H54 (cell line): ENCODE measurements at regions not wholly inside any gene's neighbourhood (a gene's known extent, or its start where the extent isn't known, plus 50 kb on each side); places are given as distances from the start of the nearest gene placed in this dataset.
"Not testable (repeated sequence)": the region's sequence is repeated elsewhere in the genome, so short reads cannot be mapped to it uniquely, and the experiment has no call there.

Experiments
- DNase-seq: peaks from one replicate; pipeline ENCODE4 v3.0.0; 2011; ENCODE audit warnings: low spot score, mixed read lengths; ENCODE audit not compliant: insufficient read length
- FAIRE-seq: peaks from 3 replicates; lab custom pipeline; 2011; peaks lifted over from hg19 to GRCh38; lab: Jason Lieb, UNC
- POLR2A ChIP-seq: IDR thresholded peaks from 2 replicates; pipeline ENCODE4 v1.6.1; 2011; ENCODE audit warnings: low read depth, mild to moderate bottlenecking, low read length

- DNase-seq (no peak), FAIRE-seq (no peak)
- TF ChIP-seq POLR2A = no peak
These were observed 285.2 kb upstream of the TLE3 start for GRCh38 chr15:70382762-70383458.

GRCh38 chr15:70382009-70382749 is 284.5 kb upstream of the TLE3 start:
- FAIRE-seq = no peak
- DNase-seq = no peak
- no peak for TF ChIP-seq POLR2A

DNA sequence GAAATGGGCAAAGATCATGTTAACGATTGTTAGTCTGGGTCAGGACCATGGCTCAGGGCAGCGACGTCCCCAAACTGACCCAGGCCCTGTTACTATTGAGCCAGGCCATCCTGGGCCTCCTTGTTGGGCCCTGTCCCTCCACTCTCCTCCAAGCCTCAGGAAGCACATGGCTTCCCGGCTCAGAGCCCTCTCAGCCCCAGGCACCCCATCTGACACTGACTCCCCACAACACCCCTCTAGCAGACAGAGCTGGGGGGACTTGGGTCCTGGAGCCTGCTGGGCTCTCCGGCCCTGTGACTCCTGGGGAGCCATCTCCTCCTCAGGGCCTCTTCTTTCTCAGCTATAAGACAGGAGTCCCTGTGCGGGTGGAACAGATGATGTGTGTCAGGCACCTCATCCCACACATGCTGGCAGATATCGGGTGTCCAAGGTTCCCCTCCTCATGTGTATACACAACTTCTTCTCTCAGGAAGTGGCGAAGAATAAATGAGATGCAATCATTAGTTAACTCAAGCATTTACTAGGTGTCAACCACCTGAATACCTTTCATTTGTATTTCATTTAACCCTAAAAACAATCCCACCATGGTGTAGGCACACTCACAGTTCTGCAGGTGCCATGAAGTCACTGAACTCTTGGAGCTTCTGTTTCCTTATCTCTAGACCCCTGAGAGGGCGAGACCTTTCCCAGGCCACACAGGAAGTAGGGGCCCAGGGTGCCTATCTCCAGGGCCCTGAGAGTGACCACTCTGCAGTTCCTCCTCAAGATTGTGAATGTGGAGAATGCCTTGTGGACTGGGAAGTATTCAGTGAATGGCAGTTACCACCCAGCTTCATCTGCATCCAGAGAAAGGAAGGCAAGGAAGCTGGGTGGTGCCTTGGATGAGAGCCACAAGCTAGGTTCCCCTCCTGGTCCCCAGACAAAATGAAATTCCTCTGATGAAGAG is 282.5 kb upstream of the TLE3 start:
- FAIRE-seq (no peak), DNase-seq (no peak)
- TF ChIP-seq POLR2A = no peak

- FAIRE-seq = no peak
- no peak for TF ChIP-seq POLR2A
- no peak for DNase-seq
These were observed 281.4 kb upstream of the TLE3 start for GRCh38 chr15:70379134-70379533.

GRCh38 chr15:70378126-70379031 is 280.7 kb upstream of the TLE3 start:
- no peak for TF ChIP-seq POLR2A
- FAIRE-seq (no peak), DNase-seq (no peak)

DNA sequence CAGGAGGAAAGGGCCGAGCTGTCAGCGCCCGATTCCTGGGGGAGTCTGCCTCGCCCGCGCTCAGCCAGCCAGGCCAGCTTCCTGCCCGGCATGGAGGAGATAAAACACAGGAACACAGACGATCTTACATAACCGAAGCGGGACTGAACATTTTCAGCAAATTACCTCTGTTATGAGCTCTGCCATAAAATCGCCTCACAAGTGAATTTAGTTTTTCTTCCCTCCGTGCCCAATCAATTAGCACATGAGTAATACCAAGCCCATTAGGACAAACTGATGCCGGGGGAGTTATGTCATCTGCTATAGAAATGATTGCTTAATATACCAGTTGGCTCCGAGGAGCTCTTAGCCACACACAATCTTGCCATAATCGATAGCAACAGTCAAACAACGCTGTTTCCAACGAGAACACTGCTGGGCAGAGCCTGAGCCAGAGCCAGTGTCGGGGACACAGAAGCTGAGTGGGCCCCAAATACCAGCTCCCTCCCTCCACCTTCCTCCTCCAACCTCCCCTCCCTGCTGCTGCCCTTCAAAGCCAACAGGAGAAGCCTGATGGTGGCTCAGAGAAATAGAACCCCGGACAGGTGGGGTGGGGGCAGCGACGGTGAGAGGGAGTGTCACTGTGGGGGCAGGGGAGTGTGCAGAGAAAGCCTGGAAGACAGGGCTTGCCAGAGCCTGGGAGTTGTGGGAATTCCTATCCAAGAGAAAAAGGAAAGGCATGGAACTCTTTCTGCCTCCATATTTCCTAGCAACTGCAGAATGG is 279.4 kb upstream of the TLE3 start:
- no peak for TF ChIP-seq POLR2A
- no peak for FAIRE-seq
- no peak for DNase-seq

GRCh38 chr15:70376031-70376928 is 278.6 kb upstream of the TLE3 start:
- DNase-seq (no peak), FAIRE-seq (no peak)
- no peak for TF ChIP-seq POLR2A

DNA sequence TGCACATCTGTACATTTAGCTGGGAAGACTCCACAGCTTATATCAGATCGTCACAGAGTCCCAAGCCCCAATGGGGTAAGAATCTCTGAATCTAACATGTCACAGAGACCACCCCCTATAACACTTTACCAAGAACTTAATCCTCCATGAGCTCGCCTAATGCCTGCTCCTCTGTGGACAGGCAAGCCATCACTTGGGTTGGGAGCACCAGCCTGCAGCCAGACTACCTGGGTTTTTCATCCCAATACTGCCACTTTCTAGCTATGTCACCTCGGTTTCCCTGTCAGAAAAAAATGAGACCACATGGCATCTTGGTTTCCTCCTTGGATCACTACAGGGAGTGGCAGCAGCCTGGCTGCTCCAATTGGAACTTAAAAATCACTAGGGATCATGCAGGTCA is 277.9 kb upstream of the TLE3 start:
- no peak for TF ChIP-seq POLR2A
- DNase-seq (no peak), FAIRE-seq (no peak)

- FAIRE-seq = no peak
- peak; percentile 71 for DNase-seq
- no peak for TF ChIP-seq POLR2A
These were observed 277.3 kb upstream of the TLE3 start for GRCh38 chr15:70375006-70375431.

GRCh38 chr15:70374096-70374495 is 276.4 kb upstream of the TLE3 start:
- FAIRE-seq (no peak), DNase-seq (no peak)
- TF ChIP-seq POLR2A = no peak

DNA sequence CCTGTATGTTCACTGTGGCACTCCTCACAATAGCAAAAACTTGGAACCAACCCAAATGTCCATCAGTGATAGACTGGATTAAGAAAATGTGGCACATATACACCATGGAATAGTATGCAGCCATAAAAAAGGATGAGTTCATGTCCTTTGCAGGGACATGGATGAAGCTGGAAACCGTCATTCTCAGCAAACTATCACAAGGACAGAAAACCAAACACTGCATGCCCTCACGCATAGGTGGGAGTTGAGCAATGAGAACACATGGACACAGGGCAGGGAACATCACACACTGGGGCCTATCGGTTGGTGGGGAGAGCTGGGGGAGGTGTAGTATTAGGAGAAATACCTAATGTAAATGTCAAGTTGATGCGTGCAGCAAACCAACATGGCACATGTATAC is 275.7 kb upstream of the TLE3 start:
- not testable (repeated sequence) for FAIRE-seq

GRCh38 chr15:70367913-70368705 is 270.4 kb upstream of the TLE3 start:
- DNase-seq = not testable (repeated sequence)

More for the DNA sequence above, 275.7 kb upstream of the TLE3 start:
- DNase-seq = not testable (repeated sequence)

GRCh38 chr15:70364023-70364422 is 266.3 kb upstream of the TLE3 start:
- FAIRE-seq, DNase-seq: not testable (repeated sequence)

More at GRCh38 chr15:70367913-70368705, 270.4 kb upstream of the TLE3 start:
- FAIRE-seq = not testable (repeated sequence)
